Activated CD8-positive, alpha-beta memory T cell treated with anti-CD3 and anti-CD28 coated beads for 36 hours (primary cell): ENCODE measurements at regions not wholly inside any gene's neighbourhood (a gene's known extent, or its start where the extent isn't known, plus 50 kb on each side); places are given as distances from the start of the nearest gene placed in this dataset.

Experiments
- CTCF ChIA-PET: fragments of 350-600 bp; sonication (Branson Sonifier 250); formaldehyde crosslinking; loops from one replicate; lab custom pipeline; 2021; ENCODE audit warnings: antibody characterized with exemption; lab: Charles Lee
- POLR2A ChIA-PET: fragments of 350-600 bp; sonication (Branson Sonifier 250); formaldehyde crosslinking; loops from one replicate; lab custom pipeline; 2021; ENCODE audit warnings: antibody characterized with exemption; lab: Charles Lee

DNA sequence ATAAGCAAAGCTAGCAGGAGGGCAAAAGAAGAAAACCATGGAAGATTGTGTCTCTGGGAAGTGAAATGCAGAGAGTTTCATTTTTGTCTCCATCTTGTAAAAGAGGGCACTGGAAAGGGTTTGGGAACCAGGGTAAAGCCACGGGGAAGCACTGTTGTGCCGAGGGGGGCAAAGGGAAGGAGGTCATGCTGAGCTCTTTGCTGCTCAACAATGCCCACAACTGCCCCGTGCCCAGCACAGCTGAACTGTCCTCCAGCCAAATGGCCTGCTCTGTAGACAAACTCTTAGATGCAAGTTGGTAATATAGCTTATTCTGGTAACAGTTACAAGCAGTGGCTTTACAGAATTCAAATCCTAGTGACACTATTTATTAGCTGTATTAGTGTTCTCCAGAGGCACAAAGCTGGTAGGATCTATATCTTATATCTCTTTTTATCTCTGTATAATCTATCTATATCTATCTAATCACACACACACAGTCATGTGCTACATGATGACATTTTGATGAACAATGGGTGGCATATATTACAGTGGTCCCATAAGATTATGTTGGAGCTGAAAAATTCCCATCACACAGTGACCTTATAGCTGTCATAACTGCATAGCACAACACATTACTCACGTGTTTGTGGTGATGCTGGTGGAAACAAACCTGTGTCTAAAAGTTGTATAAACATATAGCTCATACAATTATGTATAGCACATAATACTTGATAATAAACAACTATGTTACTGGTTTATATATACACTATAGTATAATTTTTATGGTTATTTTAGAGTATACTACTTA, 203.4 kb upstream of the DDHD1 start:
- POLR2A ChIA-PET = no interaction called here
- CTCF ChIA-PET = no interaction called here

DNA sequence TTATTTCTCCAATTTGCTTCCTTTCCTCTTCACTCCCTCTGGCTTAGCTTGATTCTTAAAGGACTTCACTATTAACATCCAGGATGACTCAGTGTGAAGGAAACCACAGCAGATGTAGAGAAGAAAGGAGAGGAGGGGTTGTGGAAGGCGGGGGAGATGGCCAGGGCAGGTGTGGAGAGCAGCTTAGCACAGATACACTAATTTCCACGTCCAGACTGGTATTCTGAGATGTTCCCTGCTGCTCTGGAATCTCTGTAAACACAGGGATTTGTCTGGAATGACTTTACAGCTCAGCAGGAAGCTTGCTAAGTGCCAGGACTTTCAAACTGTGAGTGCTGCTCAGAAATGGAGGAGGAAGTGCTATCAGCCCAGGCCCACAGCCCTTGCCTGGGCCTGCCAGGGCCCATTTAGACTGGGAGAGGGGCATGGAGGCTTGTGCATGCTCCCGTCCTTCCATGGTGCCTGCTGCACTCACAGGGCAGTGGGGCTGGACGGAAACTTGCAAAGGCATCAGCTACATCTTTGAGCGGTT, 202.5 kb upstream of the DDHD1 start:
- ChIA-PET CTCF (no interaction called here), POLR2A (no interaction called here)

DNA sequence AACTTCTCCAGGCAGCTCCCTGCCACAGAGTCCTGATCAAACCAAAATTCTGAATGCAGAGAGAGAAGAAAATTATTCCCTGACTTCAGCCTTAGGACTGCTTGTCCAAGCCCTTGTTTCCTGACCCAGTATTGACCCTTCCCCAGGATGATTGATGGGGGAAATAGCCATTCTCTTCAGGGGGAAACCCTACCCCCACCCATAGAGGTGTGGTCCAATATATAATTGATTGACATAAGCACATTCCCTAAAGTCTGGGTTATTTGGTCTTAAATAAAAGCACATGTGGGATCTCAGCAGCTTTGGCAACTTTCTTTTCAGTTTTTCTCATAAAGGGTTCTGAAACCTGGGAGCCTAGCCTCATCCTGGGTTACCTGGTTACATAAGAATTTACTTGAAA, 201.2 kb upstream of the DDHD1 start:
- POLR2A ChIA-PET = no interaction called here

DNA sequence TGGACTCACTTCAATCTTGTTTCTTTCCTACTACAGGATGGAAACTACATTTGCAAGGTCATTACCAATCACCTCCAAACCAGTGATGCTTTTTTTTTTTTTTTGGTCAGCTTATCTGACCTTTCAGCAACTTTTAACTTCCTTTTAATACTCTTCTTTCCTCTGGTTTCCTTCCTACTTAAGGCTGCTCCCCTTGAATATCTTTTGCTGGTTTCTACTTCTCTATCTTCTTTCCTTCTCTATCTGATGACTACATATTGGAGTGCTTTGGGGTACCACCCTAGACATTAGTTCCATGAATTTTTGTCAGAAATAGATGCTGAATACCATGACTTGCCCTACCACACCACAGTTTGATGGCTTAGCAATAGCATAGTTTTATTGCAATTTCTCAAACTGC, 197.7 kb upstream of the DDHD1 start:
- POLR2A ChIA-PET = no interaction called here
- CTCF ChIA-PET = no interaction called here

More for the DNA sequence above, 201.2 kb upstream of the DDHD1 start:
- CTCF ChIA-PET = no interaction called here

DNA sequence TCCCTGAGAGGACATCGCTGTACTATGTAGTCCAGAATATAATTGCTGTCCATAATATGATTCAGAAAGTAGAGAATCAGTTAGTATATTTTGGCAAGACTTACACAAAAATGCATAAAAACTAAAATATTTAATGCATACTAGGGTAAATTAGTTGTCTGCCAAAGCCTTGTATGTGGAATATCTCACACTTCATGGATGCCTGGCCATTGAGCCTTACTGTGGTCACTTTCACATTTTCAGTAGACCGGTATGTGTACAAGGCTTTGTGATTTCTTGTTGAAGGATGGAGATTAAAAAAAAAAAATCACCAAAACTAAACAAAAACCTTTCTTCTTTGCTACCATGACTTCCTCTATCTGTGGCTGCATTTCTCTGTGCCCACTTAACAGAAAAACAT, 197.3 kb upstream of the DDHD1 start:
- ChIA-PET POLR2A (no interaction called here), CTCF (no interaction called here)

DNA sequence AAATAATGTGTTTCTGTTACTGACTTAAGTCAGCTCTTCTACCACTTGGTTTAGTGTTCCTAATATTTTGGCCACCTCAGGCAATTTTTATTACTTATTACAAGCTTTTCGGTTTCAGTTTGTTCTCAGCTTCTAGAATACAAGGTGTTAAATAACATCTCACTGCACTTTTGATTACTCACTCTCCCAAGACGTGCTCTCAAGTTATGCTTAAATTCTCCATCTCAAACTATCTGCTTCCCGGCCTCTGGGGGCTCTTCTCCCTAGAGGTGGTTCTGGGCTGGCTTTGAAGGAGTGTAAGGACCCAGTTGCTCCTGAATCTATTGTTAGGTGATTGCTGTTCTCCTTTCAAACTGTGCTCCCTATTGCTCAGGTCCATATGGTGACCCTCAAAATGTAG, 193.9 kb upstream of the DDHD1 start:
- ChIA-PET CTCF (no interaction called here), POLR2A (no interaction called here)

DNA sequence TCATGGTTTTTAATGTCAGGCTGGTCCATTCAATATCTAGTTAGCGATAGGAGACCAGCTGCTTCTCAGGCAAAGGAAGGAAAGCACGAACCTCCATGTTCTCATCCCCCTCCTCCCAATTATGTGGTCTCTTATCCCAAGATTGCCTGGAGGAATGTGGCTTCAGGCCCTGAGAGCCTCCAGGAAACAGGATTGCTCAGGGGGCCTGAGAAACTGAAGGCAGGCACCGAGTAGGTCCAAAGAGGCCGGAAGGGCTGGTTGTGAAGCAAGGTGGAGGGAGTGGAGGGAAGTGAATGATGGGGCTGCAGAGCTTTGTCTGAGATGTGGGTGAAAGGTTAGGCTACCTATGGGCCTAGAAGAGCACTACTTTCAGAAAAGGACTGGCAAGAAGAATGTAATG, 188.2 kb upstream of the DDHD1 start:
- POLR2A ChIA-PET = no interaction called here
- CTCF ChIA-PET = no interaction called here

DNA sequence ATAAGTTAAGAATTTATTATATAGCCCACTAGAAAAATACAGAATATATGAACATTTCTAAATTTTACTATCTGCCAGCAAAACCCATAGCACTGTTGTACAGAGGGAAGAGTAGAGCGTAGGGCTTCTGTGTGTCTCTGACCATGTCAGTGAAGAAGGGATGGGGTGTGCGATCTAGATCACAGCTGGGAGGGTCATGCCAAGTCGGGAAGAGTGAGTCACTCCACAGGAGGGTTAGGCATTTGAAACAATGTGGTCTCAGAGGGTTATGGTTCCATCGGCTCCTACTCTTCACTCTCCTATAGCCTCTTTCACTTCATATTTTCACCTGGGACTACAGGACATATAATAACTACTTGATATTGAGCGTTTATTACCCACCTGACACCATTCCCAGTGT, 185.1 kb upstream of the DDHD1 start:
- POLR2A ChIA-PET = no interaction called here
- CTCF ChIA-PET = no interaction called here

DNA sequence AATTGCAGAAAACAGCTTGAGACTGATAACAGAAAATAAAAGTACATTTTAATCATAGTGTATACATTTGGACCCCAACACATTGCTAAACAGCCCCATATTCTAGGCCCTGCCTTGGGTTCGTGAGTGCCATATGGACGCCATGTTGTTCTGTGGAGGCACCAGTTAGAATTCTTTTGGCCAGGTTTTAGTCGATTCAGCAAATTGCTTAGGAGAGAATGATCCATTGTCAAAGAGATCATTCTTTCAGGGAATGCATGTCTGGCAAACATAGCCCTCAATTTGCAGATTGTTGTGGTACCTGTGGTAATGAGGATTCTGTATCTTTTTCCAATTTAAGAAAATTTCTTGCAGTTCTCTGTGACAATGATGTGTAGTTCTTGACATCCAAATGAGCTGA, 183.6 kb upstream of the DDHD1 start:
- ChIA-PET CTCF (interaction anchor here (1.3 kb wide), 1 partner anchor 8 kb away, joined by 3 read pairs; no protein-coding TSS in a partner anchor), POLR2A (no interaction called here)

DNA sequence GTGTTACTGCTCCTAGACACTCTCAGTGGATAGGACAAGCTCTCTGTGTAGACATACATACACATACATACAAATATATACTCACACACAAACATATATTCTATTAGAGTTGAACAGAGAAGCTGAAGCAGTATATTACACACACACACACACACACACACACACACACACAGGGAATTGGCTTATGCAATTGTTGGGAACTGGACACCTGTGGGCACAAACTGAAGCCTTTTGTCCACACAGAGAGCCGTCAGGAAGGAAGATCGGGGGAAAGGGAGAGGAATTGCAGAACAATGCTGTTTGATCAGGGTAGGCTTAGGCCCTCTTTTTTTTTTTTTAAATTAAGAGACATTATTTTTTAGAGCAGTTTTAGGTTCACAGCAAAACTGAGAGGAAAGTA, 180.7 kb upstream of the DDHD1 start:
- ChIA-PET CTCF (no interaction called here), POLR2A (no interaction called here)

DNA sequence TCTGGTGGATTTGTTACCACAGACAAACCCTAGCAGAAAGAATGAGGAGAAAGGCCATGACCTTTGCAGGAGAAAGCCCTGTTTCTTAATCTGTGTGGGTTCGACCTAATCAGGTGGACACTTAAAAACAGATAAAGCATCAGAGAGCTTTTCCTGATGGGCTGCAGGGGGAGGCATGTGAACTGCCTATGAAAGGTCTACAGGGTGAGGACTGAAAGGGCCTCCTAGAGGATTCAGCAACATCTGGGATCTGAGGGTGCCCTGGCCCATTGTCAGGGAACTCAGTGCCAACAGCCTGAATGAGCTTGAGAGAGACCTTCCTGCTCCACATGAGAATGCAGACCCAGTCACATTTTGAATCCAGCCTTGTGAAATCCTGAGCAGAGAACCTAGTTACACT, 178.8 kb upstream of the DDHD1 start:
- ChIA-PET POLR2A (no interaction called here), CTCF (interaction anchor here (0.5 kb wide), 1 partner anchor 264 kb away, joined by 3 read pairs; no protein-coding TSS in a partner anchor)

DNA sequence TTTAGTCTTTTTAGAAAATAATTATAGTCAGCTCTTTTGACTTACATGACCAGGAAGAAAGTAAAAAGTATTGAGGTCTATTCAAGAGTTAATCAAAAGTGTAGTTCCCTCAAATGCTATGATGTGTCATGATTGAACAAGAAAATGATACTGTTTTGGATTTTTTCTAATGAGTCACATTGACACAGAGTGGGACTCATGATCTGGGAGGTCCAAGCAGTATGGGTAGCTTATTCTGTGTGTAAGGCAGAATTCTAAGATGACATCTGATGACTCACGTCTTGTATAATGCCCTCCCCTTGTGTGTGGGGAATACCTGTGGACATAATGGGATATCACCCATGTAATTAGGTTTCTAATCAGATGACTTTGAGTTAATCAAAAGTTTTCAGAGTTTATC, 178.1 kb upstream of the DDHD1 start:
- ChIA-PET POLR2A (no interaction called here), CTCF (interaction anchor here (0.6 kb wide), 1 partner anchor 1002 kb away, joined by 3 read pairs; no protein-coding TSS in a partner anchor)

DNA sequence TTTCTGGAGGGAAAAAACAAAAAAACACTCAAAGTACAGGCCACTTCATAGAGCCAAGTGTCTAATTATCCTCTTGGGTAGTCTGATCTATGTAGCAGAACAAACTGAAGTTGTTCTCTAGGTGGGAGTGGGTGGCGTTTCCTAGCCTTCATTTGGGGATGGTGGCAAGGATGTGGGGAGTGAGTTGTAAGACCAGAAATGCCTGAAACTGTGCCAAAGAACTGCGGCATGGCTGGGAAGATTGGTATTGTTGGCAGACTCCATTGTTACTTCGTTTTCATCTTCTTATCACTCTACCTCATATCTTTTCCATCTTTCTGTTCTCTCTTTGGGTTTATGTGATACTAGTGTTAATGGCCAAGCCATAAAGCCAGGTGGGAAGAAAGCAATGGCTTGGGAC, 177.3 kb upstream of the DDHD1 start:
- CTCF ChIA-PET = interaction anchor here (0.6 kb wide), 1 partner anchor 1002 kb away, joined by 3 read pairs; no protein-coding TSS in a partner anchor
- POLR2A ChIA-PET = no interaction called here

DNA sequence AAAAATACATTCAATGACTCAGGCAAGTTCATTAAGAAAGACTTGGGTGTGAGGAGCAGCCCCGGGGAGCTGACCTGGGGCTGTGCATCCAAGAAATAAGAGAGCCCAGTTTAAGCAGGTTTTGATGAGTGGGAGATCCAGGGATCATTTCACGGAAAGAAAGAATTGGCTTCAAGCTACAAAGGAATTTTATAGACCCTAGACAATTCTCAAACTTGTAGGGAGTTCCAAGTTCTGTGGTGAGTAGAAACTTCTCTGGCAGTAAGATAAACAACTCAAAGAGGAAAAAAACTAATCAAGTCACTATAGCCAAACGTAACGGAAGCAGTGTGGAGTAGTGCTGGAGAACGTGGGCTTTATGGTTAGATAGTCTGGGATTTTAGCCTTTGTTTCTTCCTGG, 175.7 kb upstream of the DDHD1 start:
- CTCF ChIA-PET = no interaction called here
- POLR2A ChIA-PET = no interaction called here

DNA sequence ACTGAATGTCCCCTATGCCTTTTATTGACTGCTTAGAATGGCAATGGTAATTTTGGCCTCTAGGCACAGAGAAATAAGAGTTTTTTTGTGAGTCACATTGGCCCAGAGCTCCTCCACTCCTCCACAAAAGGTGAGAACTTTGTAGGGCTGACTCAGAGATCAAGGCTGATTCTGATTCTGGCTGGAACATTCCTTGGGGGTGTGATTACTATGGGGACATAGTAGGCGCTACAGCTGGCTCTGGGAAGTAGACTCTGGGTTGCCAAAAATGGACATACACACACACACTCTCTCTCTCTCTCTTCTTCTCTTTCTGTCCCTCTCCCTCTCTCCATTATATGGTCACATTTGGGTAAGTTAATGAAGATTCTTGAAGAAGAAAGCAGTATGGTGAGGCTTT, 174.6 kb upstream of the DDHD1 start:
- ChIA-PET POLR2A (no interaction called here), CTCF (no interaction called here)

DNA sequence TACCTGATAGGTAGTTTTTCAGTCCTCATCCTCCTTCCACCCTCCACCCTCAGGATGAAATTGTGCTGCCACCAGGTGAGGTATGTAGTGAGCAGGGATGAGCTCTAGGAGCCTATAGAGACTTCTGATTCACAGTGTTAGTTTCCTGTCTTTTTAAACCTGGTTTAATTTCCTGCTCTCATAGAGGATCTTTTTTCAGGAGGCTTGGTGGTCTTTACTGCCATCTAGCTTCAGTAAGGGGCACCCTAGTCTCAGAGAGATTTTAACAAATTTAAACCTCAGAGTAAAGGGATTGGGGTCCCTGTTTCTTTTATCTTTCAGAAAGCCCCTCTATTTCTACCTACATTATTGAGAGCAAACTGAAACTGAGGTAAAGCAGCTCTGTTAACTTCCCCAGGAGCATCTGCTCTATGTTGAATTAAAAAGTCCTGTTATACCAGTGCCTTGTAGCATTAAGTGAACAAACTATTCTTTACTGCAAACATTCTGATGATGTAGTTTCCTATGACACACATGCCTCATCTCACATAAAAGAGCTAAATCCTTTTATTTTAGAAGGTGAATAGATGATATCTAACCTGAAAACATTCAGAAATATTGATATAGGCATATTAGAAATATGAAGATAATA, 172.2 kb upstream of the DDHD1 start:
- ChIA-PET POLR2A (no interaction called here), CTCF (interaction anchor here (1.0 kb wide), 1 partner anchor 19 kb away, joined by 3 read pairs; no protein-coding TSS in a partner anchor)

DNA sequence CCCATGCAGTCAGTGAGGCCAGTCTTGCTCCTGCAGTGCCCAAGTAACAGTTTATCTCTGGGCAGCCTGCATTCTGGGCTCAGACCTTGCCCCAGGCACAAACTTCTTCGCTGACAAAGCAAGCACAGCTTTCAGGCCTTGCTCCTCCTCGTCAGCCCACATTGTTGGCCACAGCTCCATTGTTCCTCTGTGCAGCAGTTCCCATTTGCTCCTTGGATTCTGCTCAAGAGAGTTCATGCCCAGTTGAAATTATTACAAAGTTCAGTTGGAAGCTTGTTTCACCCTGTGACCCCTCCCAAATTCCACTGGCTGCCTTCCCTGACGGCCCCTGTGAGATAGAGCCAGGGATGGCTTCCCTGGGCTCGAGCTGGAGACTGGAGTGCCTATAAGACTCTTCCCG, 163.4 kb upstream of the DDHD1 start:
- POLR2A ChIA-PET = no interaction called here
- CTCF ChIA-PET = no interaction called here

DNA sequence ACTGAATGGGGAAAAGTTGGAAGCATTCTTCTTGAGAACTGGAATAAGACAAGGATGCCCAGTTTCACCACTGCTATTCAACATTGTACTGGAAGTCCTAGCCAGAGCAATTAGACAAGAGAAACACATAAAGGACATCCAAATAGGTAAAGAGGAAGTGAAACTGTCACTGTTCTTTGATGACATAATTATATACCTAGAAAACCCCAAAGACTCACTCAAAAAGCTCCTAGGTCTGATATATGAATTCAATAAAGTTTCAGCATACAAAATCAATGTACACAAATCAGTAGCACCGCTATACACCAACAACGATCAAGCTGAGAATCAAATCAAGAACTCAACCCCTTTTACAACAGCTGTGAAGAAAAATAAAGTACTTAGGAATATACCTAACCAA, 157.3 kb upstream of the DDHD1 start:
- ChIA-PET CTCF (no interaction called here), POLR2A (no interaction called here)

DNA sequence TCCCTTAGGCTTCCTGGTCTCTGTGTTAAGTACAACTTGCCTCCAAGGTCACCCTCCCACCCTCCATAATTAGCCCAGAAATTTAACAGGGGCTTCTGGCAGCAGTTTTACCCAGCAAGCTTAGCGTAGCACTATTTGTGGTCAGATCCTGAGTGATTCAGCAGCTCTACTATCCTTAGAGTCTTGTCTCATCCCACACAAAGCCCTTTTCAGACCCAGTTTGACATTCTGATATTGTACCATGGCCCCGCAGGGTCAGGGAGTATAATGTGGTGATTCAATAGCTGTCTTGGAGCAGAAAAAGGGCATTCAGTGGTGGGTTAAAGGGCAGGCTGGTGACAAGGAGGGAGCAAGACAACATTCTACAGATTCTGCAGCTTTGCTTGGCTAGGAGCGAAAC, 153.8 kb upstream of the DDHD1 start:
- CTCF ChIA-PET = interaction anchor here (0.7 to 2.9 kb wide), 6 partner anchors 12 to 482 kb away, joined by 3 to 14 read pairs (median 4); no protein-coding TSS in a partner anchor
- POLR2A ChIA-PET = no interaction called here

DNA sequence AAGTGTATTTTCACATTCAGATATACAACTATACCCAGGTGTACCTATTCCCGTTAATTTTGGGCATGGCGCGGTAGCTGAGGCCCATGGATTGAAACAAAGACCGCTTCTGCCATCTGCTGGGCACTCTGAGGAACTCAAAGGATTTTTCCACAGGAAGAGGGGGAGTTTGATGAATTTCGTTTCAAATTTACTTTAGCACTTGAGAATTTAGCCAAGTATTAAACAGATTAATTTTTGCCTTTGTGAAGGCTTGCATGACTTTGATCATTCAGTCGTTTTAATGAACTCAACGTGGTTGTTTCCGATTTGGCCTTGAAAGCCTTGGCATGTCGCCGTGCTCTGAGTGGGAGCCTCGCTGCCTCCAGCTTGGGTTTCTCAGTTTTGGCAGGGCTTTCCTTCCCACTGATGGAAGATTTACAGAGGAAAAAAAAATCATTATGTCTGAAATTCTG, 153.2 kb upstream of the DDHD1 start:
- ChIA-PET CTCF (interaction anchor here (0.9 to 2.9 kb wide), 6 partner anchors 11 to 481 kb away, joined by 3 to 14 read pairs (median 4); no protein-coding TSS in a partner anchor), POLR2A (no interaction called here)
